Smooth muscle cell (in vitro differentiated cells): ENCODE measurements at regions not wholly inside any gene's neighbourhood (a gene's known extent, or its start where the extent isn't known, plus 50 kb on each side); places are given as distances from the start of the nearest gene placed in this dataset.

Source experiments
- DNase-seq: peaks from one replicate; lab custom pipeline; 2025; ENCODE audit not compliant: unreplicated experiment; lab: John Stamatoyannopoulos, UW
- H2AFZ ChIP-seq: fragments of 200-600 bp; sonication (generic); 2 replicates; pipeline ENCODE4 v1.6.0; 2016; ENCODE audit warnings: antibody characterized with exemption, low read depth, mild to moderate bottlenecking
- H3F3A ChIP-seq: fragments of 200-600 bp; sonication (generic); 2 replicates; pipeline ENCODE4 v1.6.0; 2017; ENCODE audit warnings: antibody characterized with exemption, low read depth
- H3K27ac ChIP-seq: fragments of 200-600 bp; sonication (generic); 2 replicates; pipeline ENCODE4 v1.5.1; 2016; ENCODE audit warnings: low read depth, mild to moderate bottlenecking
- H3K27me3 ChIP-seq: fragments of 200-600 bp; sonication (generic); 2 replicates; pipeline ENCODE4 v1.6.1; 2016; ENCODE audit warnings: low read depth, mild to moderate bottlenecking
- H3K36me3 ChIP-seq: fragments of 200-600 bp; sonication (generic); 2 replicates; pipeline ENCODE4 v1.5.1; 2016; ENCODE audit warnings: low read depth
- H3K4me1 ChIP-seq: fragments of 200-600 bp; sonication (generic); 2 replicates; pipeline ENCODE4 v1.5.1; 2016; ENCODE audit warnings: low read depth
- H3K4me2 ChIP-seq: fragments of 200-600 bp; sonication (generic); 2 replicates; pipeline ENCODE4 v1.6.0; 2016; ENCODE audit warnings: mild to moderate bottlenecking
- H3K4me3 ChIP-seq: fragments of 200-600 bp; sonication (generic); 2 replicates; pipeline ENCODE4 v1.5.1; 2016; ENCODE audit warnings: mild to moderate bottlenecking
- H3K79me2 ChIP-seq: fragments of 200-600 bp; sonication (generic); 2 replicates; pipeline ENCODE4 v1.6.0; 2016; ENCODE audit warnings: low read depth, mild to moderate bottlenecking
- H3K9ac ChIP-seq: fragments of 200-600 bp; sonication (generic); 2 replicates; pipeline ENCODE4 v1.6.0; 2016; ENCODE audit warnings: low read depth
- H3K9me3 ChIP-seq: fragments of 200-600 bp; sonication (generic); replicated peaks from 2 replicates; pipeline ENCODE4 v1.5.1; 2016; ENCODE audit warnings: low read depth
- H4K20me1 ChIP-seq: fragments of 200-600 bp; sonication (generic); 2 replicates; pipeline ENCODE4 v1.6.0; 2016; ENCODE audit warnings: low read depth
- WGBS: methylation state at CpG from one replicate; pipeline ENCODE4 v1.1.7; 2016; ENCODE audit warnings: low lambda C conversion rate; 5-methylcytosine and 5-hydroxymethylcytosine counted together
- TF ChIP-seq, protein P1 (sequence below): fragments of 200-600 bp; sonication (generic); IDR thresholded peaks from 2 replicates; pipeline ENCODE4 v1.5.1; 2017; ENCODE audit warnings: borderline replicate concordance, mild to moderate bottlenecking, antibody characterized with exemption; ENCODE audit not compliant: insufficient read depth, poor library complexity, severe bottlenecking

DNA sequence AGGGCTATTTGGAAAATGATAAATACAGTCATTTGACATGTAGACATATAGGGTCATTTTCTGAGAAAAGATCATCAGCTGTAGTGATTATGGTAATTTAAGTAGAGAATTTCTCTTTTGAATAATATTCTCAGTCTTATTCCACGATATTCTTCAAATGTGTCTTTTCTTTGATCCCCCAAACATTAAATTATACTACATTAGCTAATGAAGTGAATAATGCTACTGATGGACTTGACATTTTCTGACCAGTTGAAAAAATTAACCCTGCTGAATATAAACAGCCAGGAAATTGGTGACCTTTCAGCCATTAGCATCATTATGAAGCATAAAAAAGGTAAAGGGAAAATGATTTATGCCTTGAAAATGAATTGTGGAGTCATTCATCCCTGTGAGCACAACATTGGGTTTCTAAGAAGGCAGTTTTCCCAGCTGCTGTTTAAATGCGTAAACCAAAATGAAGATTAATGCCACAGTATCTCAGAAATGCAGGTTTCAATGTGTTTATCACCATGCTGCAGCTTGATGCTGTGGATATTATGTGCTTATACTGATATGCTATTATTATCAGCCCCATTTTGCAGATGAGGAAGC, 489.1 kb downstream of the KCTD16 start:
- Histone ChIP-seq H4K20me1 (no peaks in the 10 kb centered on the region), H3K4me3 (no peak overlapping the region), H3K36me3 (no peaks in the 10 kb centered on the region), H3K4me1 (no peaks in the 10 kb centered on the region), H2AFZ (no peak overlapping the region), H3K9ac (no peak overlapping the region), H3K9me3 (no peaks in the 10 kb centered on the region), H3K27ac (no peak overlapping the region), H3K4me2 (no peak overlapping the region), H3F3A (no peaks in the 10 kb centered on the region), H3K79me2 (no peaks in the 10 kb centered on the region), H3K27me3 (no peaks in the 10 kb centered on the region)
- WGBS = 83% methylated on average over 2 of the region's 2 CpGs
- no peak for DNase-seq
- TF ChIP-seq, protein P1, sequence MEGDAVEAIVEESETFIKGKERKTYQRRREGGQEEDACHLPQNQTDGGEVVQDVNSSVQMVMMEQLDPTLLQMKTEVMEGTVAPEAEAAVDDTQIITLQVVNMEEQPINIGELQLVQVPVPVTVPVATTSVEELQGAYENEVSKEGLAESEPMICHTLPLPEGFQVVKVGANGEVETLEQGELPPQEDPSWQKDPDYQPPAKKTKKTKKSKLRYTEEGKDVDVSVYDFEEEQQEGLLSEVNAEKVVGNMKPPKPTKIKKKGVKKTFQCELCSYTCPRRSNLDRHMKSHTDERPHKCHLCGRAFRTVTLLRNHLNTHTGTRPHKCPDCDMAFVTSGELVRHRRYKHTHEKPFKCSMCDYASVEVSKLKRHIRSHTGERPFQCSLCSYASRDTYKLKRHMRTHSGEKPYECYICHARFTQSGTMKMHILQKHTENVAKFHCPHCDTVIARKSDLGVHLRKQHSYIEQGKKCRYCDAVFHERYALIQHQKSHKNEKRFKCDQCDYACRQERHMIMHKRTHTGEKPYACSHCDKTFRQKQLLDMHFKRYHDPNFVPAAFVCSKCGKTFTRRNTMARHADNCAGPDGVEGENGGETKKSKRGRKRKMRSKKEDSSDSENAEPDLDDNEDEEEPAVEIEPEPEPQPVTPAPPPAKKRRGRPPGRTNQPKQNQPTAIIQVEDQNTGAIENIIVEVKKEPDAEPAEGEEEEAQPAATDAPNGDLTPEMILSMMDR = no peak

DNA sequence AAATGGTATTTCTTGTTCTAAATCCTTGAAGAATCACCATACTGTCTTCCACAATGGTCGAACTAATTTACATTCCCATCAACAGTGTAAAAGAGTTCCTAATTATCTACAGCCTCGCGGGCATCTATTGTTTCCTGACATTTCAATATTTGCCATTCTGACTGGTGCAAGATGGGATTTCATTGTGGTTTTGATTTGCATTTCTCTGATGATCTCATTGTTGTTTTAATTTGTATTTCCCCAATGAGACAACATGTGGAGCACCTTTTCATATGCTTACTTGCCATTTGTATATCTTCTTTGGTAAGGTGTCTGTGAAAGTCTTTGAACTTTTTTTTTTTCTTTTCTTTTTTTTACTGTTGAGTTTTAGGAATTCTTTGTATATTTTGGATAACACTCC, 473.6 kb downstream of the KCTD16 start:
- H3K36me3 ChIP-seq = no peaks in the 10 kb centered on the region
- 75% methylated on average over 3 of the region's 3 CpGs for WGBS
- H3K9me3 ChIP-seq = no peaks in the 10 kb centered on the region

GRCh38 chr5:144638787-144639186, 468.1 kb downstream of the KCTD16 start:
- H3K27me3 ChIP-seq = no peaks in the 10 kb centered on the region
- H3K36me3 ChIP-seq = no peaks in the 10 kb centered on the region
- TF ChIP-seq, protein P1 = no peak
- H3K9me3 ChIP-seq = no peaks in the 10 kb centered on the region
- no peak overlapping the region for H3K4me3 ChIP-seq
- H3K79me2 ChIP-seq = no peaks in the 10 kb centered on the region
- WGBS = 75% methylated on average over 2 of the region's 2 CpGs
- H3K4me1 ChIP-seq = no peaks in the 10 kb centered on the region
- no peak overlapping the region for H2AFZ ChIP-seq
- no peak overlapping the region for H3K27ac ChIP-seq
- no peaks in the 10 kb centered on the region for H4K20me1 ChIP-seq
- DNase-seq = no peak
- no peak overlapping the region for H3K9ac ChIP-seq
- H3K4me2 ChIP-seq = no peak overlapping the region
- no peaks in the 10 kb centered on the region for H3F3A ChIP-seq

More for the DNA sequence above, 473.6 kb downstream of the KCTD16 start:
- H3K27me3 ChIP-seq = no peaks in the 10 kb centered on the region
- H3K79me2 ChIP-seq = no peaks in the 10 kb centered on the region
- TF ChIP-seq, protein P1 = no peak
- H3K27ac ChIP-seq = no peak overlapping the region
- no peak overlapping the region for H3K4me3 ChIP-seq
- no peak overlapping the region for H2AFZ ChIP-seq
- H3K9ac ChIP-seq = no peak overlapping the region
- H4K20me1 ChIP-seq = no peaks in the 10 kb centered on the region
- no peak overlapping the region for H3K4me2 ChIP-seq
- H3F3A ChIP-seq = no peaks in the 10 kb centered on the region
- no peaks in the 10 kb centered on the region for H3K4me1 ChIP-seq
- no peak for DNase-seq

DNA sequence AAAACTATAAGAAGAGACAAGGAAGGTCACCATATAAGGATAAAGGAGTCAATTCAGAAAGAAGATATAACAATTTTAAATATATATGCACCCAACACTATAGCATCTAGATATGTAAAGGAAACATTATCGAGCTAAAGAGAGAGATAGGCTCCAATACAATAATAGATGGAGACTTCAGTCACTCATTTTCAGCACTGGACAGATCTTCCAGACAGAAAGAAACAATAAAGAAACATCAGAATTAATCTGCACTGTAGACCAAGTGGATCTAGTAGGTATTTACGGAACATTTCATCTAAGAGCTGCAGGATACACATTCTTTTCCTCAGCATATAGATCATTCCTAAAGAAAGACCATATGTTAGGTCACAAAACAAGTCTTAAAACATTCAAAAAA, 463.5 kb downstream of the KCTD16 start:
- Histone ChIP-seq H4K20me1 (no peaks in the 10 kb centered on the region), H3F3A (no peaks in the 10 kb centered on the region), H3K36me3 (no peaks in the 10 kb centered on the region), H3K4me3 (no peak overlapping the region), H3K27ac (no peak overlapping the region), H3K4me1 (no peaks in the 10 kb centered on the region), H3K79me2 (no peaks in the 10 kb centered on the region), H3K9ac (no peak overlapping the region), H2AFZ (no peak overlapping the region), H3K27me3 (no peaks in the 10 kb centered on the region), H3K9me3 (no peaks in the 10 kb centered on the region), H3K4me2 (no peak overlapping the region)
- WGBS = 86% methylated on average over 2 of the region's 2 CpGs
- TF ChIP-seq, protein P1 = no peak
- DNase-seq = no peak
